Right ventricle myocardium inferior (tissue), 1 donor: ENCODE measurements at regions not wholly inside any gene's neighbourhood (a gene's known extent, or its start where the extent isn't known, plus 50 kb on each side); places are given as distances from the start of the nearest gene placed in this dataset.

Source experiments
- ATAC-seq: fragments of 200-7000 bp; cut with Tn5 transposase; one replicate; pipeline ENCODE4 v1.9.1; 2020; ENCODE audit warnings: mild to moderate bottlenecking, moderate library complexity
- DNase-seq: peaks from one replicate; pipeline ENCODE4 v3.0.0; 2021; ENCODE audit errors: missing footprints
- intact Hi-C: fragments of 100-400 bp; cut with DNase I; formaldehyde crosslinking; loops from one replicate; pipeline ENCODE4 v1.11.0; 2022
- donor health status: DM: no; HTN: yes; CAD: no; lungs with severe emphysema.

DNA sequence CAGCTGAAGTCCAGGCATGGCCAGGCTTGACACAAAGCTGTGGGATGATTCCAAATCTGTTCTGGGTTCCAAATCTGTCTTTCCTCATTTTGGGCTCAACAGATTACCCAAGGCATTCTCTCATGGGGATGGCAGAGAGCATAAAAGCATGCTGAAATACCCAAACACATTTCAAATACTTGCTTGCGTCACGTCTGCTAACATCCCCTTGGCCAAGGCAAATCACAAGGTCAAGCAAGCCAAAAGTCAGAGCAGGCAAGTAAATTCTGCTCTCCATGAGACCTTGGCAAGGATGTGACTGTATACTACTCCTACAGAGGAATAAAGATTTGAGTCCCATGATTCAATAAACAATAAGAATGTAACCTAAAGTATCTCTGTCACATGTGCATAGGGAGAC, 306.7 kb downstream of the EPB41L4A start:
- intact Hi-C loops = no loop called here
- no peak for DNase-seq
- ATAC-seq = no peak

GRCh38 chr5:112109331-112110007, 309.6 kb downstream of the EPB41L4A start:
- intact Hi-C loops = no loop called here
- ATAC-seq (peak; percentile 87), DNase-seq (peak; percentile 51)

- ATAC-seq = no peak
- DNase-seq = no peak
- intact Hi-C loops = no loop called here
Measured at GRCh38 chr5:112106878-112107277, 312.2 kb downstream of the EPB41L4A start.

DNA sequence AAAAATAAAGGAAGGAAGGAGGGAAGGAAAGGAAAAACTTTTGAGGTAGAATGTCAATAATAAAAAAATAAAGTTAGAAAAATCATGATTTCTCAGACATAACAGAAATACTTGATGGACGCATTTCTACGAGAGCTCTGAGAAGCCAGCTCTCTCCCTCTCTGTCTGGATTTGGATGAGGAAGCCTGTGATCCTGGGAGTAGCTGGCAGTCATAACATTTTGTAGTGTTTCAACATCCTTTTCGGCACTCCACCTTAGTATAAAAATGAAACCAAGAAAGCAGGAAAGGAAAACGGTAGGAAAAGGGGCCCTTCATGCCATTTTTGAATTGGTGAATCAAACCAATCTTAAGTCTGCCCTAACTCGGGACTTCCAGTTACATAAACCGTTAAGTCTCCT, 321.3 kb downstream of the EPB41L4A start:
- ATAC-seq = no peak
- DNase-seq = no peak
- intact Hi-C loops = no loop called here

GRCh38 chr5:112087222-112087621, 330.2 kb upstream of the NREP start:
- DNase-seq = no peak
- ATAC-seq = no peak
- intact Hi-C loops = no loop called here

- ATAC-seq = no peak
- intact Hi-C loops = no loop called here
- DNase-seq = no peak
Measured at GRCh38 chr5:112086740-112087139, 329.7 kb upstream of the NREP start.

DNA sequence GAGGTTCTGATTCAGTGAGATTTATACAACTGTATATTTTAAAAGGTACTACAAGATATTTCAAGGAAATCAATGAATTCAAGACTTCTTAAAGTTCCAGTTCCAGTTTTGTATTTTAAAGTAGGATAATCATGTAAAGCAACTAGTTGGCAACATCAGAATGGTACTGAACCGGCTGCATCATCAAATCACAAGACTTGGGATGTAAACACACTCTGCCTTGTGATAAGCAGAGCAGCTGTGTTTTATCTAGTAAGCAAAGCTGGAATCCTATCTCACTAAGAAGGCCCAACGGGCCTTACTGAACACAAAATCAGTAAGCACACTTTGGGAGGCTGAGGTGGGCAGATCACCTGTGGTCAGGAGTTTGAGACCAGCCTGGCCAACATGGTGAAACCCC, 327.2 kb upstream of the NREP start:
- DNase-seq (no peak), ATAC-seq (no peak)
- intact Hi-C loops = no loop called here

GRCh38 chr5:112083623-112084022, 326.6 kb upstream of the NREP start:
- no peak for ATAC-seq
- no peak for DNase-seq
- intact Hi-C loops = no loop called here

DNA sequence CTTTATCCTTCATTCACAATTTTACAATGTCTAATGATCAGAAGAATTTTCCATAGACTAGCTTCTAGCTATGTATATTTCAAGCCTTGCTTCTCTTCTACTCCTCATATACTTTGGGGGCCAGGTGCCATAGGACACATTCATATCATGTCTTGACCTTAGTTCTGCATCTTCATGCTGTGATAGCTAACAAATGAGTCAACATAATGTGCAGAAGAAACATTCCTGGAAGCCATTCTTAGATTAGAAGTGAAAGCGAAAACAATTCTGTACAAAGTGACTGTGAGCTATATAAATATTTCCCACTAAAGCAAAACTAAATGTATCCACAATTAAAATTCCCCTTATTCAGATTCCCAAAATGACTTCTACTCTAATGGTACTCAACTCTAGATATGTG, 320.2 kb upstream of the NREP start:
- intact Hi-C loops = no loop called here
- DNase-seq (no peak), ATAC-seq (no peak)

GRCh38 chr5:112070022-112070421, 313.0 kb upstream of the NREP start:
- intact Hi-C loops = no loop called here
- DNase-seq (no peak), ATAC-seq (no peak)

DNA sequence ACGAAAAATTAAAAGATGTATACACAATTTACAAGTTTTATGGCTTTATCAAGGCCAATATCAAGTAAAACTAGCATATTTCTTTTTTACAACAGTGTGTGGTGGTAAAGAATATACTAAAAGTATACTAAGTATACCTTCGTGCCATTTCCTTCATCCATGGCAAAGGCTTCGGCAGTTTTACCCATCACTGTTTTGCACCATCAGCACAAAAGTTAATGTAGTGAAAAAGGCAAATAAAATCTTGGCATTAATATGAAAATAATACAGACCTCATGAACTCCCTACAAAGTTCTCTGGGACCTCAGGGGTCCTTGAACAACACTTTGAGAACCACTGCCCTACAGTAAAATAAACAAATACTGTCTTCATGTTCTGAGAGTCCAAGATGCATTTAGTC, 312.3 kb upstream of the NREP start:
- ATAC-seq = no peak
- intact Hi-C loops = no loop called here
- DNase-seq = no peak

DNA sequence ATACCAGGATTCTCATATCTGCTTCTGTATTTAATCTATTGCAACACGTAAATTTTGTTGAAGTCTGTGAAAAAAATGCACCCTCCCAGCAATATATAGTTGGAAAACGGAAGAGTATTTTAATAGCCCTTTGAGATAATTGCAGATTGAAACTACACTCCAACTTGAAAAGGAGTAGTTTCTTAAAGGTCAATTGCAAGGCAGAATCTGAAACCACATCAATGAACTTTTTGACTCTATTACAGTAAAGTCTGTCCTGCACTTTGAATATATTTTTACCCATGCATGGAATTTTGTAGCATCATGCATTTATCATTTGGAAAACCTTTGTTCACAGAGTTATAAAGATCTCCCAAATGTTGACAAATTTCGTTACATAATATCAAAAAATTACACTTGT, 311.6 kb upstream of the NREP start:
- intact Hi-C loops = no loop called here
- DNase-seq = no peak
- ATAC-seq = no peak

- intact Hi-C loops = no loop called here
- ATAC-seq (no peak), DNase-seq (no peak)
Measured at GRCh38 chr5:112065781-112066180, 308.8 kb upstream of the NREP start.

- intact Hi-C loops = no loop called here
- DNase-seq (no peak), ATAC-seq (no peak)
Measured at GRCh38 chr5:112064956-112065355, 308.0 kb upstream of the NREP start.

GRCh38 chr5:112064271-112064701, 307.3 kb upstream of the NREP start:
- intact Hi-C loops = no loop called here
- DNase-seq = no peak
- no peak for ATAC-seq

DNA sequence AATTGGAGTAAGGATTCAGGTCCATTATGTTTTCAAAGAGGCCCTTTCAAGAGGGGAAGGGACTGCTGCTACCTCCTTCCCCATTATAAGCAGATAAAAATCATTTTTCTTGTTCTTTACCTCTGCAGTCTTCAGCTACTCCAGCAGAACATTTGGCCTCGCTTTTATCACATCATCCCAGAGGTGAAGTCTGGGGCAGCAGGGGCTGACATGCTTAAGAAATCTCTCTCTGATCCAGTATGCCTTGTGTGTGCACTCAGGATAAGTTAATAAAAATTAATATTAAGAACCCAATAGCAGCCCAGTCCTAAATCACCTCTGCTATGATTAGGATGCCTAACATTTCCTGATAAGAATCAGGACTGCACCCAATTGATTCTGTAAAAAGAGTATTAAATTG, 306.9 kb upstream of the NREP start:
- intact Hi-C loops = no loop called here
- DNase-seq (no peak), ATAC-seq (no peak)

DNA sequence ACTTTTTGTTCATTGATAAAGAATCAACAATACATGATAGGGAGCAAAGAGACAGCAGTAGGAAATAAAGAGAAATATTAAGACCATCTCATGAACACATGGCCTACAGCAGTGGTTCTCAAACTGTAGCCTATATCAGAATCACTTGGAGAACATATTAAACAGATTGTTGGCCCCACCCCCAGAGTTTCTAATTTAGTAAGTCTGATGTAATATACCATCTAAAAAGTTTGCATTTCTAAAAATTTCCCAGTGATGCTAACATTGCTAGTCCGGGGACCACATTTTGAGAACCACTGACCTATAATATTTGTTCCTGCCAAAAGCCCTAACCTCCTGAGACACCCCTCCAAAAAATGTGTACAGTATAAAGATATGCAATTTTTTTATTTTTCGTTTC, 306.2 kb upstream of the NREP start:
- no peak for DNase-seq
- intact Hi-C loops = no loop called here
- no peak for ATAC-seq

DNA sequence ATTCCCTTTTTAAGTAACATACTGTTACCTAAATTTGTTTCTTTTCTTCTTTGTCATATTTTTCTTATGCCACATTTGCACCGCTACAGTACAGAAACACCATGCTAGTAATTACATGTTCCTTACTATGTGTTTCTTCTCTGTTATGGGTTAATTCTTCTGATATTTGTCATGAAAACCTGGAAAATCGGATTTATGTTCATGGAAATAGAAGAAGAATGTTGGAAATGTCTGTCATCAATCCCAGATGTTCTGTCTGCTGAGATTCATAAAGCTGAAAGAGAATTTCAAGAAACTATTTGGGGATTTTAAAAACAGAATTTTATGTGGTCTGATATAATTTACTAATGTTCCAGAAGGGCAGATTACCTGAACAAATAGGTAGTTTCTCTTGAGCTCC, 305.2 kb upstream of the NREP start:
- ATAC-seq = no peak
- DNase-seq = no peak
- intact Hi-C loops = no loop called here

DNA sequence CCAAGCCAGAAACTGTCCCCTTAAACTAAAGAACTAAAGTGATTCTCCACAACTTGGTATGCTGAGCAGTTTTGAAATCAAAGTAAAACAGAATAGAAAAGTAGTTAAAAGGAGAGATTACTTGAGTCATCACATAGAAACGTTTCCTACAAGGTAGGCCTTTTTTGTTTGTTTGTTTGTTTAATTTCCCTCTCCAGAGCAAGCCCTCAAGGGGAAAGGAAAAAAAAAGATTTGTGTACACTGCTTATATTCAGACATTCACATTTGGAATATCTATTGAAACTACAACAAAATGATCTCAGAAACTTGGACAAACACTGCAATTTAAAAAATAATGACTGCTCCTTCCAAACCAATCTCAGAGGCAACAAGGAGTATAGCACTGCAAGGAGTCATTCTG, 304.7 kb upstream of the NREP start:
- ATAC-seq = no peak
- DNase-seq = no peak
- intact Hi-C loops = no loop called here

- intact Hi-C loops = no loop called here
- DNase-seq (no peak), ATAC-seq (no peak)
Measured at GRCh38 chr5:112059579-112060135, 302.7 kb upstream of the NREP start.

GRCh38 chr5:112049738-112050137, 292.7 kb upstream of the NREP start:
- no peak for ATAC-seq
- intact Hi-C loops = no loop called here
- no peak for DNase-seq
